NCI-H1694 (cell line): ENCODE measurements at regions not wholly inside any gene's neighbourhood (a gene's known extent, or its start where the extent isn't known, plus 50 kb on each side); places are given as distances from the start of the nearest gene placed in this dataset.

Source experiments
- DNase-seq: peaks from one replicate; lab custom pipeline; 2025; lab: John Stamatoyannopoulos, UW

- no peak for DNase-seq
Measured at GRCh38 chr14:85438001-85438400, 91.9 kb upstream of the FLRT2 start.

GRCh38 chr14:85438481-85438942 lies 91.4 kb upstream of the FLRT2 start:
- DNase-seq: no peak

GRCh38 chr14:85439696-85440328 lies 90.1 kb upstream of the FLRT2 start:
- DNase-seq: no peak

GRCh38 chr14:85441909-85442643 lies 87.9 kb upstream of the FLRT2 start:
- DNase-seq: no peak

GRCh38 chr14:85442996-85443395 lies 86.9 kb upstream of the FLRT2 start:
- no peak for DNase-seq

GRCh38 chr14:85444635-85445034 lies 85.3 kb upstream of the FLRT2 start:
- peak; percentile 39 for DNase-seq

GRCh38 chr14:85445151-85445795 lies 84.7 kb upstream of the FLRT2 start:
- DNase-seq: no peak

GRCh38 chr14:85447883-85448282 lies 82.1 kb upstream of the FLRT2 start:
- DNase-seq: no peak

GRCh38 chr14:85451421-85451820 lies 78.5 kb upstream of the FLRT2 start:
- DNase-seq: no peak

GRCh38 chr14:85453401-85454225 lies 76.3 kb upstream of the FLRT2 start:
- no peak for DNase-seq

GRCh38 chr14:85454226-85454813 lies 75.6 kb upstream of the FLRT2 start:
- DNase-seq: no peak

GRCh38 chr14:85459361-85460000 lies 70.5 kb upstream of the FLRT2 start:
- DNase-seq: no peak

GRCh38 chr14:85461432-85462133 lies 68.4 kb upstream of the FLRT2 start:
- no peak for DNase-seq

- DNase-seq: no peak
Measured at GRCh38 chr14:85463512-85463911, 66.4 kb upstream of the FLRT2 start.

- no peak for DNase-seq
Measured at GRCh38 chr14:85464135-85464895, 65.6 kb upstream of the FLRT2 start.

- DNase-seq: no peak
Measured at GRCh38 chr14:85466678-85467077, 63.3 kb upstream of the FLRT2 start.

- DNase-seq: no peak
Measured at GRCh38 chr14:85468816-85469215, 61.1 kb upstream of the FLRT2 start.

- no peak for DNase-seq
Measured at GRCh38 chr14:85471156-85471555, 58.8 kb upstream of the FLRT2 start.

- DNase-seq: no peak
Measured at GRCh38 chr14:85471744-85472143, 58.2 kb upstream of the FLRT2 start.

GRCh38 chr14:85474431-85474830 lies 55.5 kb upstream of the FLRT2 start:
- DNase-seq: no peak
